GM12874 (cell line): ENCODE measurements at regions not wholly inside any gene's neighbourhood (a gene's known extent, or its start where the extent isn't known, plus 50 kb on each side); places are given as distances from the start of the nearest gene placed in this dataset.

Experiments
- CTCF ChIP-seq: IDR thresholded peaks from 2 replicates; pipeline ENCODE4 v1.5.1; 2011; ENCODE audit warnings: low read depth, mild to moderate bottlenecking, control low read depth, low read length, moderate library complexity; ENCODE audit not compliant: insufficient read depth

GRCh38 chr10:78830976-78831375 lies 237.8 kb upstream of the ZMIZ1 start:
- no peak for TF ChIP-seq CTCF

GRCh38 chr10:78831461-78831860 lies 237.3 kb upstream of the ZMIZ1 start:
- TF ChIP-seq CTCF: no peak

- TF ChIP-seq CTCF: no peak
Observed at GRCh38 chr10:78832281-78832680, 236.5 kb upstream of the ZMIZ1 start.

GRCh38 chr10:78838141-78838657 lies 230.6 kb upstream of the ZMIZ1 start:
- TF ChIP-seq CTCF: no peak

GRCh38 chr10:78843495-78843894 lies 225.3 kb upstream of the ZMIZ1 start:
- TF ChIP-seq CTCF: no peak

GRCh38 chr10:78844960-78845607 lies 223.7 kb upstream of the ZMIZ1 start:
- TF ChIP-seq CTCF: no peak

- no peak for TF ChIP-seq CTCF
Observed at GRCh38 chr10:78846071-78846470, 222.7 kb upstream of the ZMIZ1 start.
